Activated CD8-positive, alpha-beta T cell treated with anti-CD3 and anti-CD28 coated beads for 36 hours (primary cell): ENCODE measurements at regions not wholly inside any gene's neighbourhood (a gene's known extent, or its start where the extent isn't known, plus 50 kb on each side); places are given as distances from the start of the nearest gene placed in this dataset.

ENCODE experiments used
- ATAC-seq: fragments of 200-7000 bp; cut with Tn5 transposase; one replicate; pipeline ENCODE4 v1.10.0; 2021; ENCODE audit warnings: mild to moderate bottlenecking, moderate library complexity
- CTCF ChIA-PET: fragments of 350-600 bp; sonication (Branson Sonifier 250); formaldehyde crosslinking; loops from one replicate; lab custom pipeline; 2021; ENCODE audit warnings: antibody characterized with exemption; lab: Charles Lee
- POLR2A ChIA-PET: fragments of 350-600 bp; sonication (Branson Sonifier 250); formaldehyde crosslinking; loops from one replicate; lab custom pipeline; 2021; ENCODE audit warnings: antibody characterized with exemption; lab: Charles Lee
- DNase-seq: peaks from one replicate; pipeline ENCODE4 v3.0.0-alpha.2; 2020
- H3K27ac Mint-ChIP-seq: one replicate; pipeline ENCODE4 v1.8.0; 2021; ENCODE audit warnings: mild to moderate bottlenecking, mixed read lengths
- H3K27me3 Mint-ChIP-seq: one replicate; pipeline ENCODE4 v1.8.0; 2021; ENCODE audit warnings: mixed read lengths
- H3K36me3 Mint-ChIP-seq: one replicate; pipeline ENCODE4 v1.8.0; 2021; ENCODE audit warnings: low read depth, mixed read lengths
- H3K4me1 Mint-ChIP-seq: one replicate; pipeline ENCODE4 v1.8.0; 2021; ENCODE audit warnings: low read depth, mixed read lengths
- H3K4me3 Mint-ChIP-seq: one replicate; pipeline ENCODE4 v1.8.0; 2021; ENCODE audit warnings: mild to moderate bottlenecking, moderate library complexity, mixed read lengths
- H3K9me3 Mint-ChIP-seq: one replicate; pipeline ENCODE4 v1.8.0; 2021; ENCODE audit warnings: mixed read lengths
- CTCF ChIP-seq: fragments of 200-600 bp; IDR thresholded peaks from one replicate; pipeline ENCODE4 v1.8.0; 2022; ENCODE audit warnings: antibody characterized with exemption, mild to moderate bottlenecking
- intact Hi-C: fragments of 100-400 bp; cut with micrococcal nuclease; formaldehyde crosslinking; loops from one replicate; pipeline ENCODE4 v1.10.0; 2022

- Mint-ChIP-seq H3K27me3 (no peaks in the 10 kb centered on the region), H3K36me3 (peaks cover 5% of the 10 kb centered on the region), H3K9me3 (peaks cover 13% of the 10 kb centered on the region), H3K4me1 (no peaks in the 10 kb centered on the region), H3K27ac (no peak overlapping the region), H3K4me3 (no peak overlapping the region)
- ChIA-PET POLR2A (no interaction called here), CTCF (no interaction called here)
- TF ChIP-seq CTCF: no peak
- DNase-seq (no peak), ATAC-seq (no peak)
- intact Hi-C loops: no loop called here
Measured at GRCh38 chr6:111936718-111937117, 63.5 kb upstream of the FYN start.

- peaks cover 3% of the 10 kb centered on the region for H3K9me3 Mint-ChIP-seq
- H3K27ac Mint-ChIP-seq: no peak overlapping the region
- ATAC-seq: no peak
- POLR2A ChIA-PET: no interaction called here
- CTCF ChIA-PET: interaction anchor here (0.7 to 1.8 kb wide), 4 partner anchors 11 to 18 kb away, joined by 3 to 4 read pairs (median 3); no protein-coding TSS in a partner anchor
- DNase-seq: no peak
- no peaks in the 10 kb centered on the region for H3K36me3 Mint-ChIP-seq
- no peaks in the 10 kb centered on the region for H3K4me1 Mint-ChIP-seq
- H3K4me3 Mint-ChIP-seq: no peak overlapping the region
- TF ChIP-seq CTCF: no peak
- intact Hi-C loops: no loop called here
- H3K27me3 Mint-ChIP-seq: no peaks in the 10 kb centered on the region
Measured at GRCh38 chr6:111938710-111939109, 65.5 kb upstream of the FYN start.

- CTCF ChIA-PET: interaction anchor here (1.8 kb wide), 1 partner anchor 10 kb away, joined by 4 read pairs; no protein-coding TSS in a partner anchor
Measured at GRCh38 chr6:111939902-111940301, 66.7 kb upstream of the FYN start.

GRCh38 chr6:111940801-111941200, 67.5 kb upstream of the FYN start:
- ChIA-PET CTCF (no interaction called here), POLR2A (interaction anchor here (0.6 kb wide), 1 partner anchor 30 kb away, joined by 3 read pairs; no protein-coding TSS in a partner anchor)
- Mint-ChIP-seq H3K27ac (no peak overlapping the region), H3K4me1 (no peaks in the 10 kb centered on the region), H3K9me3 (peaks cover 3% of the 10 kb centered on the region), H3K27me3 (no peaks in the 10 kb centered on the region), H3K36me3 (no peaks in the 10 kb centered on the region), H3K4me3 (no peak overlapping the region)
- ATAC-seq: no peak
- no peak for TF ChIP-seq CTCF
- intact Hi-C loops: no loop called here
- DNase-seq: no peak

More at GRCh38 chr6:111939902-111940301, 66.7 kb upstream of the FYN start:
- peaks cover 3% of the 10 kb centered on the region for H3K9me3 Mint-ChIP-seq
- no peak for ATAC-seq
- intact Hi-C loops: no loop called here
- no peak for TF ChIP-seq CTCF
- no peak for DNase-seq
- H3K4me1 Mint-ChIP-seq: no peaks in the 10 kb centered on the region
- H3K4me3 Mint-ChIP-seq: no peak overlapping the region
- no peak overlapping the region for H3K27ac Mint-ChIP-seq
- H3K36me3 Mint-ChIP-seq: no peaks in the 10 kb centered on the region
- POLR2A ChIA-PET: interaction anchor here (0.6 kb wide), 1 partner anchor 29 kb away, joined by 3 read pairs; no protein-coding TSS in a partner anchor
- H3K27me3 Mint-ChIP-seq: no peaks in the 10 kb centered on the region

GRCh38 chr6:111941686-111942330, 68.6 kb upstream of the FYN start:
- no peak overlapping the region for H3K4me3 Mint-ChIP-seq
- TF ChIP-seq CTCF: no peak
- no peaks in the 10 kb centered on the region for H3K27me3 Mint-ChIP-seq
- DNase-seq (no peak), ATAC-seq (no peak)
- ChIA-PET POLR2A (no interaction called here), CTCF (no interaction called here)
- no peaks in the 10 kb centered on the region for H3K36me3 Mint-ChIP-seq
- H3K4me1 Mint-ChIP-seq: no peaks in the 10 kb centered on the region
- peaks cover 3% of the 10 kb centered on the region for H3K9me3 Mint-ChIP-seq
- intact Hi-C loops: no loop called here
- no peak overlapping the region for H3K27ac Mint-ChIP-seq
